Mesenchymal stem cell (in vitro differentiated cells and primary cell): ENCODE measurements at regions not wholly inside any gene's neighbourhood (a gene's known extent, or its start where the extent isn't known, plus 50 kb on each side); places are given as distances from the start of the nearest gene placed in this dataset.

Source experiments
- DNase-seq: peaks from one replicate; pipeline ENCODE4 v3.0.0-alpha.2; 2013
- H2AFZ ChIP-seq: one replicate; pipeline ENCODE4 v1.6.1; 2013; ENCODE audit warnings: low read depth, mild to moderate bottlenecking, control low read depth, inconsistent platforms, low read length, moderate library complexity
- H2AK5ac ChIP-seq: 2 replicates; pipeline ENCODE4 v1.6.1; 2013; ENCODE audit warnings: low read length, moderate library complexity, mild to moderate bottlenecking, inconsistent platforms; ENCODE audit not compliant: severe bottlenecking
- H2BK120ac ChIP-seq: one replicate; pipeline ENCODE4 v1.6.1; 2013; ENCODE audit warnings: low read depth, mild to moderate bottlenecking, inconsistent platforms, low read length, moderate library complexity
- H2BK12ac ChIP-seq, 2 experiments: one replicate each; pipeline ENCODE4 v1.6.1; 2013; ENCODE audit warnings: inconsistent platforms in 2 of 2, low read length in 2 of 2, mild to moderate bottlenecking in 2 of 2, moderate library complexity in 2 of 2, control low read depth in 1 of 2
- H2BK15ac ChIP-seq: one replicate; pipeline ENCODE4 v1.6.1; 2013; ENCODE audit warnings: mild to moderate bottlenecking, low read depth, inconsistent platforms; ENCODE audit not compliant: poor library complexity, severe bottlenecking
- H2BK5ac ChIP-seq: 2 replicates; pipeline ENCODE4 v1.6.1; 2013; ENCODE audit warnings: low read depth, mild to moderate bottlenecking, low read length, control low read depth, inconsistent platforms; ENCODE audit not compliant: poor library complexity, severe bottlenecking
- H3K14ac ChIP-seq, 2 experiments: one replicate each; pipeline ENCODE4 v1.6.1; 2013; ENCODE audit warnings: inconsistent platforms in 2 of 2, low read length in 2 of 2, control low read depth in 1 of 2, mild to moderate bottlenecking in 1 of 2, moderate library complexity in 1 of 2
- H3K18ac ChIP-seq, 2 experiments: one replicate each; pipeline ENCODE4 v1.6.1; 2013; ENCODE audit warnings: inconsistent platforms in 2 of 2, low read length in 2 of 2, control low read depth in 1 of 2, low read depth in 1 of 2, mild to moderate bottlenecking in 1 of 2
- H3K23ac ChIP-seq, 2 experiments: one replicate each; pipeline ENCODE4 v1.6.1; 2013; ENCODE audit warnings: inconsistent platforms in 2 of 2, low read length in 2 of 2, mild to moderate bottlenecking in 2 of 2, moderate library complexity in 2 of 2, control low read depth in 1 of 2
- H3K27ac ChIP-seq: 2 replicates; pipeline ENCODE4 v1.5.1; 2013; ENCODE audit warnings: mild to moderate bottlenecking, moderate library complexity, low read length, control low read depth, inconsistent platforms; ENCODE audit not compliant: poor library complexity, severe bottlenecking
- H3K27me3 ChIP-seq, 2 experiments: 2 replicates each; pipeline versions ENCODE4 v1.6.1 to v1.7.0; 2013; ENCODE audit warnings: low read length in 2 of 2, mild to moderate bottlenecking in 2 of 2, moderate library complexity in 2 of 2, control low read depth in 1 of 2, inconsistent platforms in 1 of 2; ENCODE audit not compliant: control insufficient read depth in 1 of 2, insufficient read depth in 1 of 2
- H3K36me3 ChIP-seq, 2 experiments: 2 replicates each; pipeline versions ENCODE4 v1.6.1 to v1.7.0; 2013; ENCODE audit warnings: low read length in 2 of 2, control low read depth in 1 of 2, inconsistent platforms in 1 of 2, low read depth in 1 of 2, mild to moderate bottlenecking in 1 of 2; ENCODE audit not compliant: insufficient read depth in 2 of 2, control insufficient read depth in 1 of 2
- H3K4ac ChIP-seq, 2 experiments: one replicate each; pipeline ENCODE4 v1.6.1; 2013; ENCODE audit warnings: inconsistent platforms in 2 of 2, low read length in 2 of 2, mild to moderate bottlenecking in 2 of 2, moderate library complexity in 2 of 2, control low read depth in 1 of 2, low read depth in 1 of 2
- H3K4me1 ChIP-seq: 2 replicates; pipeline ENCODE4 v1.6.1; 2013; ENCODE audit warnings: low read depth, low read length, control low read depth; ENCODE audit not compliant: control insufficient read depth, insufficient read depth
- H3K4me2 ChIP-seq: 2 replicates; pipeline ENCODE4 v1.6.1; 2013; ENCODE audit warnings: low read length, mild to moderate bottlenecking, inconsistent platforms; ENCODE audit not compliant: poor library complexity, severe bottlenecking
- H3K4me3 ChIP-seq, 2 experiments: 2 replicates each; pipeline versions ENCODE4 v1.5.1 to v1.7.0; 2013; ENCODE audit warnings: low read length in 2 of 2, mild to moderate bottlenecking in 2 of 2, control low read depth in 1 of 2, low read depth in 1 of 2; ENCODE audit not compliant: insufficient read depth in 1 of 2
- H3K79me1 ChIP-seq: replicated peaks from 2 replicates; pipeline ENCODE4 v1.6.1; 2013; ENCODE audit warnings: mild to moderate bottlenecking, control low read depth, low read length, inconsistent platforms; ENCODE audit not compliant: poor library complexity, severe bottlenecking
- H3K9ac ChIP-seq: 2 replicates; pipeline ENCODE4 v1.7.0; 2013; ENCODE audit warnings: mild to moderate bottlenecking, low read length, moderate library complexity
- H3K9me3 ChIP-seq: 2 replicates; pipeline ENCODE4 v1.7.0; 2013; ENCODE audit warnings: mild to moderate bottlenecking, low read length; ENCODE audit not compliant: control insufficient read depth
- H4K8ac ChIP-seq: one replicate; pipeline ENCODE4 v1.6.1; 2013; ENCODE audit warnings: inconsistent platforms, mild to moderate bottlenecking, low read length, moderate library complexity
- H4K91ac ChIP-seq: one replicate; pipeline ENCODE4 v1.6.1; 2013; ENCODE audit warnings: mild to moderate bottlenecking, low read length, inconsistent platforms
- WGBS: methylation state at CpG from one replicate; pipeline ENCODE4 v1.1.7; 2013; ENCODE audit warnings: mixed read lengths; 5-methylcytosine and 5-hydroxymethylcytosine counted together

DNA sequence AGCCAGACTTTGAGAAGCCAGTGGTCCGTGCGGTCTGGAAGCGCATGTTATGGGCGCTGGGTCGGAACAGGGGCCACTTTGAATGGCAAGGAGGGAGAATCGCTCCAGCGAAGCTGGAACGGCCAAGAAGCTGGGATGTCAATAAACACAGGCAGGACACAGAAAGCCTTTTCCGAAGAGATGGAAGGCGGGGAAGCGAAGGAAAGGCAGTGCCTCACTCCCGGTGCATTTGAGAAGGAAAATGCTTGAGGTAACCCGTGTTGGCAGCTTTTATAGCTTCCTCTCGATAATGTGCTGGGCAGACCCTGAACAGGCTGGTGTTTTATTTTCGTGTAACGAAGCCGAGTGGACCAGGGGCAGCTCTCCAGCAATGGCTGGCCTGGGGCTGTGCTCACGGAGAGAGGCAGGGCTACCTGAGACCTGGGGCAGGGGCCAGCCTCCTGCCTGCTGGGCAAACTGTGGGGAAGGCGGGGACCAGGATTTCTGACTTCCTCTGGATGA is 84.2 kb upstream of the SPRY4 start:
- peaks cover 0 to 14% of the 10 kb centered on the region in 2 experiments for H3K36me3 ChIP-seq
- H3K27me3 ChIP-seq: no peaks in the 10 kb centered on the region
- 85% methylated on average over 19 of the region's 19 CpGs for WGBS
- no peaks in the 10 kb centered on the region for H3K79me1 ChIP-seq
- no peak overlapping the region for H4K8ac ChIP-seq
- no peaks in the 10 kb centered on the region for H3K9me3 ChIP-seq
- H3K23ac ChIP-seq: no peak overlapping the region
- DNase-seq: no peak
- H2AFZ ChIP-seq: no peak overlapping the region
- no peak overlapping the region for H3K9ac ChIP-seq
- H2BK5ac ChIP-seq: no peak overlapping the region
- no peak overlapping the region for H3K14ac ChIP-seq
- H3K4ac ChIP-seq: no peak overlapping the region
- H3K4me2 ChIP-seq: no peak overlapping the region
- no peak overlapping the region for H2BK15ac ChIP-seq
- H3K4me1 ChIP-seq: peaks cover 10% of the 10 kb centered on the region
- no peak overlapping the region for H3K18ac ChIP-seq
- peak overlapping the region; percentile 15 for H4K91ac ChIP-seq
- no peak overlapping the region for H3K27ac ChIP-seq
- H2BK120ac ChIP-seq: no peak overlapping the region
- H2AK5ac ChIP-seq: no peak overlapping the region
- peak overlapping the region in 1 of 2 experiments; percentile 15 for H2BK12ac ChIP-seq
- no peak overlapping the region for H3K4me3 ChIP-seq

GRCh38 chr5:142408536-142408935 is 83.7 kb upstream of the SPRY4 start:
- H3K4me2 ChIP-seq: no peak overlapping the region
- H3K9ac ChIP-seq: no peak overlapping the region
- H3K79me1 ChIP-seq: no peaks in the 10 kb centered on the region
- H4K91ac ChIP-seq: no peak overlapping the region
- H2BK120ac ChIP-seq: no peak overlapping the region
- no peak for DNase-seq
- no peak overlapping the region for H3K4me3 ChIP-seq
- WGBS: 92% methylated on average over 6 of the region's 7 CpGs
- no peak overlapping the region for H3K27ac ChIP-seq
- peak overlapping the region; percentile 37 for H2BK5ac ChIP-seq
- no peak overlapping the region for H2BK15ac ChIP-seq
- no peak overlapping the region for H2AFZ ChIP-seq
- no peaks in the 10 kb centered on the region for H3K27me3 ChIP-seq
- no peak overlapping the region for H4K8ac ChIP-seq
- no peaks in the 10 kb centered on the region for H3K9me3 ChIP-seq
- H3K4me1 ChIP-seq: peaks cover 10% of the 10 kb centered on the region
- H3K14ac ChIP-seq: no peak overlapping the region
- no peak overlapping the region for H3K23ac ChIP-seq
- H3K18ac ChIP-seq: no peak overlapping the region
- no peak overlapping the region for H3K4ac ChIP-seq
- peaks cover 0 to 14% of the 10 kb centered on the region in 2 experiments for H3K36me3 ChIP-seq
- H2BK12ac ChIP-seq: no peak overlapping the region
- H2AK5ac ChIP-seq: peak overlapping the region; percentile 53

- Histone ChIP-seq H3K4me3 (no peak overlapping the region), H3K79me1 (no peaks in the 10 kb centered on the region), H3K4ac (no peak overlapping the region), H2BK120ac (no peak overlapping the region), H3K18ac (peak overlapping the region in 1 of 2 experiments; percentile 27), H3K27ac (no peak overlapping the region), H3K4me1 (peaks cover 10% of the 10 kb centered on the region), H3K27me3 (no peaks in the 10 kb centered on the region), H4K91ac (no peak overlapping the region), H3K9me3 (no peaks in the 10 kb centered on the region), H3K14ac (no peak overlapping the region), H3K4me2 (no peak overlapping the region), H2AFZ (no peak overlapping the region), H2BK15ac (no peak overlapping the region), H3K23ac (no peak overlapping the region), H3K9ac (no peak overlapping the region), H2BK5ac (no peak overlapping the region), H3K36me3 (peaks cover 0 to 5% of the 10 kb centered on the region in 2 experiments), H2AK5ac (no peak overlapping the region), H4K8ac (no peak overlapping the region), H2BK12ac (no peak overlapping the region)
- 92% methylated on average over 3 of the region's 6 CpGs for WGBS
- DNase-seq: no peak
These were observed 81.1 kb upstream of the SPRY4 start for GRCh38 chr5:142405814-142406395.

GRCh38 chr5:142405023-142405422 is 80.2 kb upstream of the SPRY4 start:
- 81% methylated on average over 6 of the region's 6 CpGs for WGBS
- no peak overlapping the region for H2BK12ac ChIP-seq
- H4K91ac ChIP-seq: no peak overlapping the region
- H4K8ac ChIP-seq: no peak overlapping the region
- DNase-seq: no peak
- no peak overlapping the region for H3K23ac ChIP-seq
- H2BK120ac ChIP-seq: no peak overlapping the region
- peak overlapping the region in 1 of 2 experiments; percentile 41 for H3K4ac ChIP-seq
- no peak overlapping the region for H2BK15ac ChIP-seq
- no peak overlapping the region for H2BK5ac ChIP-seq
- H3K18ac ChIP-seq: no peak overlapping the region
- H3K27me3 ChIP-seq: no peaks in the 10 kb centered on the region
- H2AK5ac ChIP-seq: no peak overlapping the region
- H3K9me3 ChIP-seq: no peaks in the 10 kb centered on the region
- H3K27ac ChIP-seq: no peak overlapping the region
- no peak overlapping the region for H3K14ac ChIP-seq
- H3K9ac ChIP-seq: no peak overlapping the region
- H3K36me3 ChIP-seq: no peaks in the 10 kb centered on the region
- H3K4me2 ChIP-seq: no peak overlapping the region
- H3K79me1 ChIP-seq: no peaks in the 10 kb centered on the region
- H2AFZ ChIP-seq: no peak overlapping the region
- H3K4me1 ChIP-seq: peaks cover 10% of the 10 kb centered on the region
- no peak overlapping the region for H3K4me3 ChIP-seq
